HG03139 (cell line): ENCODE measurements at regions not wholly inside any gene's neighbourhood (a gene's known extent, or its start where the extent isn't known, plus 50 kb on each side); places are given as distances from the start of the nearest gene placed in this dataset.

Experiments
- ATAC-seq: cut with Tn5 transposase; IDR thresholded peaks from one replicate; pipeline ENCODE4 v1.9.1; 2021; ENCODE audit not compliant: unreplicated experiment

DNA sequence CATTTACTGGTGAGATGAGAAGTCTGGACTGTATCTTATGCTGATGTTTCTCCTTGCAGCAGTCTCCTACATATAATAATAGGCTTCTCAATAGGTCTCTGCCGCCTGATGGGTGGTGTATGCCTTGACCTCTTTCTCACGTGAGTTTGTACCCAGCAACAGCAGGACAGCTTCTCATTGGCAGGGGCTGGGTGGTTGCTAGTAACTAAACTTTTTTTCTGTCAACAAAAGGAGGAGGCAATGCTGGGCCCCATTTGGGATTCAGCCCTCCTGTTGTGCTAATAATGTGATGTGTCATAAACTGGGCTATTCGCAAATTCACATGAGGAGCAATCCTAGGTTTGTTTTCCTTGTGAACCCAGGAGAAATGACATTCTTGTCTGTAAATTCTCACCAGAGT, 533.6 kb downstream of the GATA3 start:
- ATAC-seq = no peak

DNA sequence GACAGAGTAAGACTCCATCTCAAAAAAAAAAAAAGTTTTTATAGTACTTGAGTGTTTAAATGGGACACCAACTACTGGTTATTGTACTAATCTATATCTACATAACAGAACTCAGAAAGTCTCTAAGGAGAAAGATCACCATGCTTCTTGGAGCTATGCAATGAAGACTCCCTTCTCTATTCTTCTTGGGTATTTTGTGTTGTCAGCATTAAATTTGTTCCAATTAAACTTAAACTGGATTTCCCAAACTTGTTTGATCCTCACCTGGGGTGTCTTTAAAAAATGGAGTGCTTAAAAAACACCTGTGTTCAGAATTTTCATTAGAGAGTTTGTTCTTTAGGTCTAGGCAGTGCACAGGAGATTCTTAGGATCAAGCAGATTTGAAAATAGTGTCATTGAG, 536.0 kb downstream of the GATA3 start:
- ATAC-seq = no peak

DNA sequence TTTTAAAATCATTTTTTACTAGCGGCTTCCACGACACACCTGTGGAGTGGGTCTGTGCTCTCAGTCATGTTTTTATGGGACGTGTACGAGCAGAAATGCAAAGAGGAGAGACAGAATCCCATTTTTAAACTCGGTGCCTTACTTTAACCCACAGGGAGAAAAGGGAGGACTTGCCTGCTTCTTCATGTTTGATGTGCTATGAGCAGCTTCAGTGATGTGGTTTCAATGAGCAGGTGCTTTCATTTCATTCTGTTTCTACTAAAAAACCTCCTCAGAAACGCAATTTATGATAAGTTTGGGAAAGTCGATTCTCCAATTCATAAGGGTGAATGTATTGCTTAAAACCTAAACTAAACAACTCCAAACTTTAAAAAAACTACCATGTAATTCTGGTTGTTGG, 537.2 kb downstream of the GATA3 start:
- ATAC-seq = no peak

GRCh38 chr10:8594176-8594575, 539.7 kb downstream of the GATA3 start:
- ATAC-seq = no peak

DNA sequence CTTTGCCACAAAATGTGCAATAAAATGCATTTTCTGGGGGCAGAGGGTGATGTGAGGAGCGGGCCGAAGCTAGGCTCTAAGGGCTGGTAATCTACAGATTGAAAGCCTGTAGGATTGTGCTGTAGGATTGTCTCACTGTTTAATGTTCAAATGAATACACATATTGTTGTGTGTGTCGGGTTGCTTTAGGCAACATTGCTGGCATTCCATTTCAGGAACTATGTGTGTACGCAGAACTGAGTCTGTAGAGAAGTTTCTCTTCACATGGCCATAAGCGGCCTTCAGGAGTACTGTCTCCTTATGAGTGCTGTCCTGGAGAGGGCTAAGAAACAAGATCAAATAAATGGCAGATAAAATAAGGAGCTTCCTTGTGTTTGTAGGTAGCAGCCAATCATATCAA, 540.2 kb downstream of the GATA3 start:
- ATAC-seq = no peak

GRCh38 chr10:8595140-8595539, 540.7 kb downstream of the GATA3 start:
- no peak for ATAC-seq

GRCh38 chr10:8596929-8597472, 542.5 kb downstream of the GATA3 start:
- no peak for ATAC-seq

- ATAC-seq = no peak
Measured at GRCh38 chr10:8600192-8600591, 545.7 kb downstream of the GATA3 start.

DNA sequence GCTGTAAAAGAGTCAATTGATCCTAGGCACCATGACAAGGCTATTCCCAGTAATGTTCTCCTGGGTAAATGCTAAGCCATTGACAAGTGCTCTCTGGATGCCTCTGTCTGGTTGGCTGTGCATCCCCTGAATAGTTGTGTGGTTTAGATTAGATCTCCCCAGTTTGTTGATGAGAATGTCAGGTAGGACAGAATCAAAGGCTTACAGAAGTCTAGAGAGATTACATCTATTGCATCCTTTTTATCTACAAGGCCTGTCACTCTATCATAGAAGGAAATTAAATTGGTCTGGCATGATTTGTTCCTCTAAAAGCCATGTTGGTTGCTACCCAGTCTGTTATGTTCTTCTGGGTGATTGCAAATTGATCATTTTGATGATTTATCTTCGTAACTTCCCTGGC, 548.3 kb downstream of the GATA3 start:
- ATAC-seq = no peak

DNA sequence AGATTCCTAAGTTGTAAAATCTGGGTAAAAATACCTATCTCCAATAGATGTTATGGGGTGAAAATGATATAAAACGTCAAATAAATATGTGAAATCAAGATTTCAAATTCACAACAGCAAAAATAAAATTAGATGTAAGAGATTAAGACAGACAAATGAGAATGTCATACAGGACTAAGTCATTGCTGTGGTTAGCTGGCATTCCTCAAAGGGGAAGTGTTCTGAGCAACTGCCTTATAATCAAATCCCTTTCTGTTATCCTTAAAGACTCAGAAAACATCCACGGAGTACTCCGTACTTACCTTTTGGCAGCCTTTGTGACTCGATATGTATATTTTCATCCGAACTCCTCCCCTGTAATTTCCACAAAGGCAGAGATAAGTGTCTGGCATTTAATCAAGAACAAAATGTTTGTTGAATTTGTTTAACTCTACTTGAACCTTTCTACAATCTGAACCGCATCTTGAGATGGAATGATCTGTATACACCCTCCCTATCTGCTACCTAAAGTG, 559.6 kb downstream of the GATA3 start:
- ATAC-seq = no peak

- no peak for ATAC-seq
Measured at GRCh38 chr10:8615118-8615517, 560.6 kb downstream of the GATA3 start.

DNA sequence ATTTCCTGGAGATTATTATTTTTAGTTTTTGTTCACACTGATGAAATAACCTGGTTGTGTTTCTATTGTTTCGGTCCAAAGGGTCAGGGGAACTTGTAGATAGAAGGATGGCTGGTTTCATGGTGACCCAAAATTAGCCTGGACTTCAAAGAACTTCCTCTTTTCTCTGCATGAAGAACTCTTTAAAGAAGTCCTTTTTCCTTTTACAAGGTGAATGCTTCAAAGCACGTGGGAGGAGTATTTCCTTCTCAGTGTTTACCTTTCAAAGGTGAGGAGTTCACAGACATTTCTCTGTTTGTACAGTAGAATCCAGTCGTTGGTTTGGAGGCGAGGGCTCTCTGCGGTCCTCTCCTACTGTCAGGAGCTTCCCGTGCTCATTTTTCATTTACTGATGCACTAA, 561.7 kb downstream of the GATA3 start:
- peak; percentile 83 for ATAC-seq

DNA sequence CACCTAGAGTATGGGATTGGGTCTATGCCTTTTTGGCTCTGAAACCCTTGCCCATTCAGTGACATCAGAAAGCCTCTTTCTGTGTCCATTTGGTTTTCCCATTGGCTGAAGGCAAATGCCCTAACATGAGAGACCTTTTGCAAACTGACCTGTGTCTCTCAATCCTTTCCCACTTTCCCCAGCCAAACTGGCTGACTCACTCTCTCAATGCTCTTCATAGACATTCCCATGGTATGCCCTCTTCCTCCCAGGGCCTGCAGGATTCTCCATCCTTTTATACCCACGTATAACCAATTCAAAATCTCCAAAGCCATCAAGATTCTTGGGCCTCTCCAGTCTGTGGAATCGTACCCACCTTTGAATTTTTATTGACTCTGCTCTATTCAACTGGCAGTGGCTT, 563.3 kb downstream of the GATA3 start:
- ATAC-seq = no peak

- no peak for ATAC-seq
Measured at GRCh38 chr10:8618834-8619233, 564.3 kb downstream of the GATA3 start.

DNA sequence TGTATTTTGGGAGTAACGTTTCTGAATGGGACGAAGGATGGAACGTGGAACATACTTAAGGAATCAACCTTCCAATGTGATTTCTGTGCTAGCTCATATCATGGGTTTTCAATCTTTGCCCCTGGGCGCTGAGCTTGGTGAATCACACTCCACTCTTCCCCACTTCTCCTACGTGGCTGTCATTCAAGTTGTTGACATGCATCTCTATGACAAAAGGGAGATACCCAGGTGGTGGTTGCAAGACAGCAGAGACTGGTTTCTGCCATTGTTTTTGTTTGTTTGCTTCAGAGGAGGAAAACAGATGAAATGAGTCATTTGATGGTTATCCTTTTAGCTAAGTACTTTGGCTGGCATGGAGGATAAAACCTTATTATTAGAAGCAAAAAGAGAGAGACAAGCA, 573.9 kb downstream of the GATA3 start:
- ATAC-seq = no peak

GRCh38 chr10:8633909-8634308, 579.4 kb downstream of the GATA3 start:
- no peak for ATAC-seq

DNA sequence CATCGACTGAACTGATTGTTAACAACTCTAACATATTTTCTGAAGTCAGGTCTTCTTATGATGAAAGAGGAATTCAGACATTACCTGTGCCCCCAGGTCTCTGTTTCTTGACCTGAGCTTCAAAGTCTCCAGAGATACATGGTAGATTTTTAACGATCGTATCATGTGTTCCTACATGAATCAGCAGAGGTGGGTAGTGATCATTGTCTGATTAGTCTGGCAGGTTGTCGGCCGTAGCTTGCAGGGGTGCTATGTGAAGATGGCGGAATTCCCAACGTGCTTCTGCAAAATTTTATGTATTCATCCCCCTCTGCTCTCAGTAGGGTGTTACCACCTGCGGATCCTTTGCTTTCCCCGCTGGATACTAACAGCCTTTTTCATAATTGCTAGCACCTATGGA, 581.9 kb downstream of the GATA3 start:
- no peak for ATAC-seq

- no peak for ATAC-seq
Measured at GRCh38 chr10:8637640-8638039, 583.2 kb downstream of the GATA3 start.

DNA sequence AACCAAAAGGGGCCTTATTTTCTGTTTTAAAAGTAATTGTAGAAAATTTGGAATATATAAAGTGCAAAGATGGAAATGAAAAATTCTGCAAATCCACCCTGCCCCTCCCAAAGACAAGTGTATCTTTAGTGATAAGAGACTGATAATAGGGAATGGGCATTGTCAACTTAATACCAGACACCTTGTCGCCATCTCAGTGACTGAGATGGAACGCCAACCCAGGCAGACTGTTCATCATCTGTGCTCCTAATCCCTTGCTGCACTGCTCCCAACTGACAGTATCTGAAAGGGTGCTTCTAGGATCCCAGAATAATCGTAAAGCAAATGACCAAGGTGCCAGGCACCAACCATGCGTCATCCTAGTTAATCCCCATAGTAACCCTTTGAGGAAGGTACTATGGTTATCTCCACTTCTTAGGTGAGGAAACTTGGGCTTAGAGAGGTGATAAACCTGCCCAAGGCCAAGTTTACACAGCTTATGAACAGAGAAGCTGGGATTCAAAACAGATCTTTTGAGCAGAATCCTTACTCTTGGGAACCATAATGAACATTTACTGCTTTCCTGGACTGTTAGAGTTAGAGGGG, 583.7 kb downstream of the GATA3 start:
- ATAC-seq = no peak

GRCh38 chr10:8639486-8640185, 585.1 kb downstream of the GATA3 start:
- no peak for ATAC-seq

DNA sequence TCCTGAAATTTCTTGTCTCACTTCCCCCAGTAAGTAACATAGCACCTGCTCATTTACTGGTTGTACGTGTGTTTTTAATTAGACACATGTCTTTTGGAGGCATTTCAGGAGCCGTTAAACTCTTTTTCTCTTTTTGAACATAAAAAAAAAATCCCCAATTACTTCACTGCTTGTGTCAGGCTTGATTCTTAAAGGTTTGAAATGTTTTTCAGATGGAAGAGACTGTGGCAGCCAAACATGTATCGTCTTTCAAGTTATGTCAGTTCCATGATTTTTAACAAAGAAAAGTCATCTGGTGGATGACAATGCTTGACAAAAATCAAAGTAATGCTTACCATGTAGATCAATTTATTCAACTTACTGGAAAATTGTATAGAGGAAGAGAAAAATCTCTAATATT, 585.8 kb downstream of the GATA3 start:
- no peak for ATAC-seq

- no peak for ATAC-seq
Measured at GRCh38 chr10:8640878-8641277, 586.4 kb downstream of the GATA3 start.

DNA sequence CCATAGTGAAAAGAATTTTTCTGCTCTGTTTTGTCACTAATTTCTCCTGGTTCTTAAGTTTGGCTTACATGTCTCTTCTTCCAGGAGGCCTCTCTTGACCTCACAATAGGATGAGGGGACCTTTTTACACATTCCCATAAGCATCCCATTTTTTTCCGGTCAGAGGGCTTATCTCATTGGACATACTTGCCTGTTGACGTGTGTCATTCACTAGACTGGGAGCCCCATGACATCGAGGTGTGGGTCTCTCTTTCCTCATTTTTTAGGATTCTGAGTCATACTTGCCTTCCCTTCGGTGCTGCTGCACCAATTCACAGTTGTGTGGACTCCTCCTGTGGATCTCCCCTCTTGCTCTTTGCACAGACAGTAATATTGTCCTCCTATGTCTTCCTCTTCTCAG, 601.8 kb downstream of the GATA3 start:
- no peak for ATAC-seq
